Gastroesophageal sphincter (tissue), 4 donors: ENCODE measurements at regions not wholly inside any gene's neighbourhood (a gene's known extent, or its start where the extent isn't known, plus 50 kb on each side); places are given as distances from the start of the nearest gene placed in this dataset.

Experiments
- ATAC-seq: fragments of 150-250 bp; one replicate; pipeline ENCODE4 v1.9.1; 2016; ENCODE audit warnings: mild to moderate bottlenecking, moderate library complexity
- H3K27ac ChIP-seq, 4 donors: fragments of 200-600 bp; sonication (generic) in 3 of 4; 1 replicate in 3 of 4; 2 replicates in 1 of 4; pipeline ENCODE4 v1.5.1; 2016 to 2019
- H3K27me3 ChIP-seq: fragments of 200-600 bp; sonication (generic); one replicate; pipeline ENCODE4 v1.5.1; 2019
- H3K36me3 ChIP-seq, 2 donors: fragments of 200-600 bp; sonication (generic); one replicate each; pipeline ENCODE4 v1.5.1; 2019; ENCODE audit warnings: control low read depth in 1 of 2
- H3K4me1 ChIP-seq, 3 donors: fragments of 200-600 bp; sonication (generic); 1 replicate in 2 of 3; 2 replicates in 1 of 3; pipeline ENCODE4 v1.5.1; 2016 to 2019; ENCODE audit warnings: control low read depth in 2 of 3
- H3K4me3 ChIP-seq, 2 donors: fragments of 200-600 bp; sonication (generic); one replicate each; pipeline ENCODE4 v1.5.1; 2019; ENCODE audit warnings: mild to moderate bottlenecking in 1 of 2, moderate library complexity in 1 of 2
- H3K9me3 ChIP-seq, 3 donors: fragments of 200-600 bp; sonication (generic); one replicate each; pipeline ENCODE4 v1.5.1; 2017 to 2019; ENCODE audit warnings: control low read depth in 2 of 3
- CTCF ChIP-seq, 4 experiments: fragments of 200-600 bp in 2 of 4; fragments of 450-650 bp in 2 of 4; sonication (generic) in 1 of 4; IDR thresholded peaks; one replicate each; pipeline ENCODE4 v1.5.1; 2017 to 2019; ENCODE audit warnings: antibody characterized with exemption in 4 of 4, mild to moderate bottlenecking in 2 of 4, moderate library complexity in 2 of 4
- EP300 ChIP-seq: sonication (generic); formaldehyde crosslinking; IDR thresholded peaks from one replicate; pipeline ENCODE4 v1.6.1; 2017; ENCODE audit warnings: antibody characterized with exemption, mild to moderate bottlenecking
- POLR2A ChIP-seq, 2 donors: fragments of 450-650 bp; IDR thresholded peaks; one replicate each; pipeline ENCODE4 v1.6.1; 2017; ENCODE audit warnings: antibody characterized with exemption in 2 of 2, mild to moderate bottlenecking in 2 of 2, moderate library complexity in 1 of 2
- POLR2AphosphoS5 ChIP-seq: sonication (generic); formaldehyde crosslinking; IDR thresholded peaks from one replicate; pipeline ENCODE4 v1.6.1; 2017; ENCODE audit warnings: antibody characterized with exemption
- WGBS, 2 donors: methylation state at CpG; one replicate each; pipeline ENCODE4 v1.1.5; 2018; ENCODE audit warnings: low coverage in 1 of 2; 5-methylcytosine and 5-hydroxymethylcytosine counted together

GRCh38 chr13:92967923-92968322 is 258.7 kb upstream of the GPC6 start:
- TF ChIP-seq CTCF (IDR thresholded peaks at IDR 0.05): no peak
- TF ChIP-seq EP300: no peak
- TF ChIP-seq POLR2AphosphoS5: no peak
- TF ChIP-seq POLR2A (IDR thresholded peaks at IDR 0.05): no peak
- Histone ChIP-seq H3K9me3 (no peaks in the 10 kb centered on the region), H3K27me3 (no peaks in the 10 kb centered on the region), H3K4me3 (no peak overlapping the region), H3K4me1 (no peaks in the 10 kb centered on the region), H3K36me3 (no peaks in the 10 kb centered on the region), H3K27ac (no peak overlapping the region)
- ATAC-seq: no peak
- WGBS, 2 donors: 55 to 85% methylated on average over 3 of the region's 3 CpGs

- H3K36me3 ChIP-seq: no peaks in the 10 kb centered on the region
- WGBS, 2 donors: 79 to 97% methylated on average over 3 of the region's 3 CpGs
- H3K4me1 ChIP-seq: no peaks in the 10 kb centered on the region
- H3K4me3 ChIP-seq: no peak overlapping the region
- H3K9me3 ChIP-seq: no peaks in the 10 kb centered on the region
- no peak for TF ChIP-seq POLR2AphosphoS5
- TF ChIP-seq CTCF (IDR thresholded peaks at IDR 0.05): no peak
- no peak for TF ChIP-seq EP300
- no peak for TF ChIP-seq POLR2A (IDR thresholded peaks at IDR 0.05)
- H3K27me3 ChIP-seq: no peaks in the 10 kb centered on the region
- no peak for ATAC-seq
- H3K27ac ChIP-seq: no peak overlapping the region
Measured at GRCh38 chr13:92972751-92973150, 253.9 kb upstream of the GPC6 start.

- H3K4me3 ChIP-seq: no peak overlapping the region
- H3K27me3 ChIP-seq: no peaks in the 10 kb centered on the region
- ATAC-seq: no peak
- no peaks in the 10 kb centered on the region for H3K4me1 ChIP-seq
- WGBS, 2 donors: no CpG with 5 or more reads among the region's 8 CpGs
- no peak for TF ChIP-seq POLR2AphosphoS5
- TF ChIP-seq EP300: no peak
- TF ChIP-seq CTCF (IDR thresholded peaks at IDR 0.05): no peak
- TF ChIP-seq POLR2A (IDR thresholded peaks at IDR 0.05): no peak
- no peaks in the 10 kb centered on the region for H3K9me3 ChIP-seq
- no peak overlapping the region for H3K27ac ChIP-seq
- H3K36me3 ChIP-seq: no peaks in the 10 kb centered on the region
Measured at GRCh38 chr13:92974905-92975429, 251.6 kb upstream of the GPC6 start.

- no peaks in the 10 kb centered on the region for H3K36me3 ChIP-seq
- TF ChIP-seq POLR2A (IDR thresholded peaks at IDR 0.05) (no peak), EP300 (no peak), POLR2AphosphoS5 (no peak), CTCF (IDR thresholded peaks at IDR 0.05) (no peak)
- no peak overlapping the region for H3K4me3 ChIP-seq
- H3K4me1 ChIP-seq: no peaks in the 10 kb centered on the region
- no peaks in the 10 kb centered on the region for H3K9me3 ChIP-seq
- no peak overlapping the region for H3K27ac ChIP-seq
- ATAC-seq: no peak
- no peaks in the 10 kb centered on the region for H3K27me3 ChIP-seq
Measured at GRCh38 chr13:92976657-92977056, 249.9 kb upstream of the GPC6 start.

GRCh38 chr13:92984151-92984550 is 242.5 kb upstream of the GPC6 start:
- TF ChIP-seq POLR2A (IDR thresholded peaks at IDR 0.05): no peak
- Histone ChIP-seq H3K27me3 (no peaks in the 10 kb centered on the region), H3K4me3 (no peak overlapping the region), H3K27ac (no peak overlapping the region), H3K9me3 (no peaks in the 10 kb centered on the region), H3K4me1 (no peaks in the 10 kb centered on the region), H3K36me3 (no peaks in the 10 kb centered on the region)
- no peak for ATAC-seq
- WGBS, 2 donors: 91 to 100% methylated on average over 2 of the region's 2 CpGs

GRCh38 chr13:92989301-92989700 is 237.3 kb upstream of the GPC6 start:
- Histone ChIP-seq H3K27me3 (no peaks in the 10 kb centered on the region), H3K4me1 (no peaks in the 10 kb centered on the region), H3K27ac (no peak overlapping the region), H3K9me3 (no peaks in the 10 kb centered on the region), H3K4me3 (no peak overlapping the region), H3K36me3 (no peaks in the 10 kb centered on the region)
- no peak for TF ChIP-seq EP300
- no peak for TF ChIP-seq CTCF (IDR thresholded peaks at IDR 0.05)
- no peak for TF ChIP-seq POLR2A (IDR thresholded peaks at IDR 0.05)
- no peak for TF ChIP-seq POLR2AphosphoS5
- no peak for ATAC-seq
- 68 to 79% methylated on average over 2 of the region's 2 CpGs for WGBS, 2 donors
